ENCODE measurements at regions not wholly inside any gene's neighbourhood (a gene's known extent, or its start where the extent isn't known, plus 50 kb on each side); places are given as distances from the start of the nearest gene placed in this dataset.

DNA sequence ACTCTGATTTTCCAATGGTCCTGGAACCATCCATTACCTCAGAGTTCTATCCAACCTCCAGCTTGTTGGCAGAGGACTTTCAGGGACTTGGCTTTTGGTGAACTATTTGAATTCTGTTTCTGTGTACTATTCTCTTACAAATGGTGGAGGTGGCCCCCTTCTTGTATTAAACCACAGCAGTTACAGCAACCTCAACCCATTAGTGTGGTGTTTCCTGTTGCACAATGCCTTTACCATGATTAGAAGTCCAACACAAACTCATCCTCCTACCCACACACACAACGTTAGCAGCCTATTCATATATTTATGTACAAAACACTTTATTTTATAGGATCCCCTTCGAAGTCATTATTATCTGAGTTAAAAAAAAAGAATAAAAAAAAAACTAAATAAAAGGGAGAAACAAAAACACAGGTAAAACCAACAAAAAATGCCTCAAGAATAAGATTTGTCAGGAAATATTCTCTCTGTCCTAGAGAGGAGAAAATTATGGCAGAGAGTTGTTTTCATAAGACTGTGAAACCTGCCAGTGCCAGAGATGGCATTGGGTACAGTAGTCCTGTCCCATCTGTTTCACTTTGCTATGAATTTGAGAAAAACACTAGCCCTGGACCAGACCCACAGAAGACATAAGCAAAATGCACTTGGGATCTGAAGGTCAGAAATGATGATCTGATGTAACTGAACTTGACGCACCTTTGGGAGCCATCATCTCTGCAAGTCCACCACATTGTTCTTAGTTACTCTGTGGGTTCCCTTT lies 1896.0 kb upstream of the PIK3C3 start:
- TF ChIP-seq, protein P1, sequence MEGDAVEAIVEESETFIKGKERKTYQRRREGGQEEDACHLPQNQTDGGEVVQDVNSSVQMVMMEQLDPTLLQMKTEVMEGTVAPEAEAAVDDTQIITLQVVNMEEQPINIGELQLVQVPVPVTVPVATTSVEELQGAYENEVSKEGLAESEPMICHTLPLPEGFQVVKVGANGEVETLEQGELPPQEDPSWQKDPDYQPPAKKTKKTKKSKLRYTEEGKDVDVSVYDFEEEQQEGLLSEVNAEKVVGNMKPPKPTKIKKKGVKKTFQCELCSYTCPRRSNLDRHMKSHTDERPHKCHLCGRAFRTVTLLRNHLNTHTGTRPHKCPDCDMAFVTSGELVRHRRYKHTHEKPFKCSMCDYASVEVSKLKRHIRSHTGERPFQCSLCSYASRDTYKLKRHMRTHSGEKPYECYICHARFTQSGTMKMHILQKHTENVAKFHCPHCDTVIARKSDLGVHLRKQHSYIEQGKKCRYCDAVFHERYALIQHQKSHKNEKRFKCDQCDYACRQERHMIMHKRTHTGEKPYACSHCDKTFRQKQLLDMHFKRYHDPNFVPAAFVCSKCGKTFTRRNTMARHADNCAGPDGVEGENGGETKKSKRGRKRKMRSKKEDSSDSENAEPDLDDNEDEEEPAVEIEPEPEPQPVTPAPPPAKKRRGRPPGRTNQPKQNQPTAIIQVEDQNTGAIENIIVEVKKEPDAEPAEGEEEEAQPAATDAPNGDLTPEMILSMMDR (IDR thresholded peaks at IDR 0.05): no peak
- no peak for TF ChIP-seq POLR2A (IDR thresholded peaks at IDR 0.05)

All from Peyer's patch (tissue), 4 donors.